GM12875 (cell line): ENCODE measurements at regions not wholly inside any gene's neighbourhood (a gene's known extent, or its start where the extent isn't known, plus 50 kb on each side); places are given as distances from the start of the nearest gene placed in this dataset.

ENCODE experiments used
- H3K4me3 ChIP-seq: one replicate; pipeline ENCODE4 v1.5.1; 2011; ENCODE audit warnings: low read depth, low read length, control low read depth
- CTCF ChIP-seq: IDR thresholded peaks from 2 replicates; pipeline ENCODE4 v1.5.1; 2011; ENCODE audit warnings: low read depth, mild to moderate bottlenecking, control low read depth, inconsistent platforms, low read length, moderate library complexity, borderline replicate concordance; ENCODE audit not compliant: insufficient read depth

- no peak overlapping the region for H3K4me3 ChIP-seq
- no peak for TF ChIP-seq CTCF
These were observed 93.6 kb downstream of the NCR2 start for GRCh38 chr6:41428996-41429421.

GRCh38 chr6:41429506-41430504 lies 94.4 kb downstream of the NCR2 start:
- H3K4me3 ChIP-seq, result no peak overlapping the region
- no peak for TF ChIP-seq CTCF

GRCh38 chr6:41430875-41431274 lies 95.5 kb downstream of the NCR2 start:
- no peak overlapping the region for H3K4me3 ChIP-seq
- no peak for TF ChIP-seq CTCF

- no peak overlapping the region for H3K4me3 ChIP-seq
- no peak for TF ChIP-seq CTCF
These were observed 96.9 kb downstream of the NCR2 start for GRCh38 chr6:41432280-41432679.

- no peak overlapping the region for H3K4me3 ChIP-seq
- TF ChIP-seq CTCF, result no peak
These were observed 99.5 kb downstream of the NCR2 start for GRCh38 chr6:41434803-41435481.

- H3K4me3 ChIP-seq, result no peak overlapping the region
- TF ChIP-seq CTCF, result no peak
These were observed 102.2 kb downstream of the NCR2 start for GRCh38 chr6:41437604-41438003.
